Stomach (tissue), 8 donors: ENCODE measurements at regions not wholly inside any gene's neighbourhood (a gene's known extent, or its start where the extent isn't known, plus 50 kb on each side); places are given as distances from the start of the nearest gene placed in this dataset.

Experiments
- DNase-seq, 2 donors: peaks; one replicate each; pipeline versions ENCODE4 v3.0.0 to v3.0.0-alpha.2; 2013 to 2019
- H3K27ac ChIP-seq, 5 donors: fragments of 200-600 bp in 4 of 5; sonication (generic) in 4 of 5; one replicate each; pipeline ENCODE4 v1.5.1; 2013 to 2019; ENCODE audit warnings: mild to moderate bottlenecking in 1 of 5, moderate library complexity in 1 of 5
- H3K27me3 ChIP-seq, 3 donors: fragments of 200-600 bp; sonication (generic); one replicate each; pipeline ENCODE4 v1.5.1; 2017 to 2019; ENCODE audit warnings: mixed run types in 1 of 3
- H3K36me3 ChIP-seq, 4 donors: fragments of 200-600 bp; sonication (generic); 1 replicate in 3 of 4; 2 replicates in 1 of 4; pipeline ENCODE4 v1.5.1; 2016 to 2019
- H3K4me1 ChIP-seq, 4 donors: fragments of 200-600 bp; sonication (generic); one replicate each; pipeline ENCODE4 v1.5.1; 2016 to 2019
- H3K4me3 ChIP-seq, 4 donors: fragments of 200-600 bp; sonication (generic) in 3 of 4; one replicate each; pipeline ENCODE4 v1.5.1; 2016 to 2019; ENCODE audit warnings: mild to moderate bottlenecking in 1 of 4
- H3K9me3 ChIP-seq, 4 donors: fragments of 200-600 bp; sonication (generic); one replicate each; pipeline ENCODE4 v1.5.1; 2016 to 2019
- CTCF ChIP-seq, 7 experiments: fragments of 450-650 bp in 4 of 7; fragments of 200-600 bp in 3 of 7; sonication (generic) in 3 of 7; IDR thresholded peaks; one replicate each; pipeline ENCODE4 v1.5.1; 2016 to 2019; ENCODE audit warnings: antibody characterized with exemption in 7 of 7, control low read depth in 2 of 7, mild to moderate bottlenecking in 1 of 7
- EP300 ChIP-seq: sonication (generic); formaldehyde crosslinking; IDR thresholded peaks from one replicate; pipeline ENCODE4 v1.6.1; 2017; ENCODE audit warnings: antibody characterized with exemption
- POLR2A ChIP-seq, 4 donors: fragments of 450-650 bp; IDR thresholded peaks; one replicate each; pipeline ENCODE4 v1.6.1; 2016; ENCODE audit warnings: antibody characterized with exemption in 4 of 4, control low read depth in 2 of 4, mild to moderate bottlenecking in 1 of 4, moderate library complexity in 1 of 4
- POLR2AphosphoS5 ChIP-seq, 3 donors: sonication (generic); formaldehyde crosslinking; IDR thresholded peaks; one replicate each; pipeline ENCODE4 v1.6.1; 2016; ENCODE audit warnings: antibody characterized with exemption in 3 of 3
- WGBS, 5 donors: extraction: QIAGEN DNeasy Blood & Tissue Kit in 3 of 5; methylation state at CpG; one replicate each; pipeline versions ENCODE4 v1.1.5 to v1.1.7; 2013 to 2018; 5-methylcytosine and 5-hydroxymethylcytosine counted together
- intact Hi-C: fragments of 100-400 bp; cut with DNase I; formaldehyde crosslinking; loops from one replicate; pipeline ENCODE4 v1.15.1; 2023; ENCODE audit warnings: low total_unique reads
- donor health status: healthy with polysubstance abuse.
- donor health status: Bipolar disorder and iron deficiency.
- donor health status: healthy.

- Histone ChIP-seq H3K4me3 (no peak overlapping the region), H3K36me3 (no peaks in the 10 kb centered on the region), H3K9me3 (peaks cover 0 to 5% (median 1%) of the 10 kb centered on the region in 4 donors), H3K27me3 (no peaks in the 10 kb centered on the region), H3K4me1 (peaks cover 0 to 11% (median 0%) of the 10 kb centered on the region in 4 donors), H3K27ac (no peak overlapping the region)
- no peak for DNase-seq
- WGBS, 5 donors, result 45 to 73% (median 68%) methylated on average over 3 of the region's 3 CpGs
- TF ChIP-seq POLR2A (IDR thresholded peaks at IDR 0.05), result no peak
- TF ChIP-seq POLR2AphosphoS5 (IDR thresholded peaks at IDR 0.05), result no peak
- TF ChIP-seq EP300, result no peak
- no peak for TF ChIP-seq CTCF (IDR thresholded peaks at IDR 0.05)
- intact Hi-C loops, result no loop called here
These were observed 637.6 kb upstream of the IGFBP3 start for GRCh38 chr7:46558482-46559193.

GRCh38 chr7:46557781-46558180, 636.7 kb upstream of the IGFBP3 start:
- TF ChIP-seq EP300 (no peak), CTCF (IDR thresholded peaks at IDR 0.05) (no peak), POLR2AphosphoS5 (IDR thresholded peaks at IDR 0.05) (no peak), POLR2A (IDR thresholded peaks at IDR 0.05) (no peak)
- H3K9me3 ChIP-seq, result peaks cover 0 to 5% (median 1%) of the 10 kb centered on the region in 4 donors
- H3K27me3 ChIP-seq, result no peaks in the 10 kb centered on the region
- H3K27ac ChIP-seq, result peak overlapping the region in 1 of 5 donors; percentile 4
- no peak for DNase-seq
- WGBS, 5 donors, result 47 to 59% (median 54%) methylated on average over 3 of the region's 3 CpGs
- H3K4me1 ChIP-seq, result peaks cover 0 to 11% (median 0%) of the 10 kb centered on the region in 4 donors
- H3K4me3 ChIP-seq, result no peak overlapping the region
- intact Hi-C loops, result no loop called here
- H3K36me3 ChIP-seq, result no peaks in the 10 kb centered on the region

DNA sequence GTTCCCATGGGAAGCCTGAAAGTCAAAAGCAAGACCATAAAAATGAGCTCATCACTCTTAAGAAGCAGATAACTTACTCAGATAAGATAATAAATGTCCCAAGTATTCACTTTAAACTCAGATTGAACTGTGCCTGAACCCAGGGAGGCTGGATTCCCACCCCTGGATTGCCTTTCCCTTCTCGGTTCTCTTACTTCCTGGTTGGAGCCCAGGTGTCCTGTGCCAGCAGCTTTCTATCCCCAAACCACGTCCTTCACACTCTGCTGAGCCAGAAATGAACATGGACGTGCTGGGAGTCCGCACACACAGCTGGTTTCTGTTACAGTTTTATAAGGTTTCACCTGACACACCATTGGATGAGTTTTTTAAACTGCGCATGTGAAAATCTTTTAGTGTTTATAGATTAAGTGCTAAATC, 636.2 kb upstream of the IGFBP3 start:
- Histone ChIP-seq H3K27ac (peak overlapping the region in 1 of 5 donors; percentile 4), H3K27me3 (no peaks in the 10 kb centered on the region), H3K4me3 (no peak overlapping the region), H3K9me3 (peaks cover 0 to 5% (median 1%) of the 10 kb centered on the region in 4 donors), H3K4me1 (peaks cover 0 to 11% (median 0%) of the 10 kb centered on the region in 4 donors), H3K36me3 (no peaks in the 10 kb centered on the region)
- 49 to 51% (median 50%) methylated on average over 5 of the region's 5 CpGs for WGBS, 5 donors
- TF ChIP-seq POLR2A (IDR thresholded peaks at IDR 0.05) (no peak), POLR2AphosphoS5 (IDR thresholded peaks at IDR 0.05) (no peak), CTCF (IDR thresholded peaks at IDR 0.05) (no peak), EP300 (no peak)
- DNase-seq, result peak in 1 of 2 donors; percentile 54
- intact Hi-C loops, result no loop called here

GRCh38 chr7:46554688-46555422, 633.8 kb upstream of the IGFBP3 start:
- intact Hi-C loops, result no loop called here
- no peaks in the 10 kb centered on the region for H3K9me3 ChIP-seq
- H3K4me3 ChIP-seq, result no peak overlapping the region
- no peaks in the 10 kb centered on the region for H3K27me3 ChIP-seq
- no peaks in the 10 kb centered on the region for H3K36me3 ChIP-seq
- WGBS, 5 donors, result 79 to 93% (median 89%) methylated on average over 3 of the region's 3 CpGs
- no peak for TF ChIP-seq POLR2AphosphoS5 (IDR thresholded peaks at IDR 0.05)
- no peak for TF ChIP-seq CTCF (IDR thresholded peaks at IDR 0.05)
- no peak for TF ChIP-seq POLR2A (IDR thresholded peaks at IDR 0.05)
- TF ChIP-seq EP300, result no peak
- H3K27ac ChIP-seq, result no peak overlapping the region
- peaks cover 0 to 11% (median 0%) of the 10 kb centered on the region in 4 donors for H3K4me1 ChIP-seq
- no peak for DNase-seq
